Stimulated activated CD4-positive, alpha-beta T cell treated with anti-CD3 and anti-CD28 coated beads, Interleukin-4, amount 100 ng/mL, for 4 hours (primary cell): ENCODE measurements at regions not wholly inside any gene's neighbourhood (a gene's known extent, or its start where the extent isn't known, plus 50 kb on each side); places are given as distances from the start of the nearest gene placed in this dataset.
"Not testable (repeated sequence)": the region's sequence is repeated elsewhere in the genome, so short reads cannot be mapped to it uniquely, and the experiment has no call there.

Experiments used
- DNase-seq, 2 experiments: peaks; one replicate each; pipeline ENCODE4 v3.0.0-alpha.2; 2020

DNA sequence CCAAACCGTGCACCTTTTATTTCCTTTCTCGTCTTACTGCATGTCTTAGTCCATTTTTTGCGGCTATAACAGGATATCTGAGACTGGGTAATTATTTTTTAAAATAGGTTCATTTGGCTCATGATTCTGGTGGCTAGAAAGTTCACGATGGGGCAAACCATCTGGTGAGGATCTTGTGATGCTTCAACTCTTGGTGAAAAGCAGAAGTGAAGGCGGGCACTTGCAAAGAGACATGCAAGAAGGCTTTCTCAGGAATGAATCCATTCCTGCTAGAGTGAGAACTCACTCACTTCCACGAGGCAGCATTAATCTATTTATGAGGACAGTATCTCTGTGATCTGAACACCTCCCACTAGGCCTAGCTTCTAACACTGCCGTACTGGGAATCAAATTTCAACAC lies 327.1 kb upstream of the RBMS1 start:
- no peak for DNase-seq

DNA sequence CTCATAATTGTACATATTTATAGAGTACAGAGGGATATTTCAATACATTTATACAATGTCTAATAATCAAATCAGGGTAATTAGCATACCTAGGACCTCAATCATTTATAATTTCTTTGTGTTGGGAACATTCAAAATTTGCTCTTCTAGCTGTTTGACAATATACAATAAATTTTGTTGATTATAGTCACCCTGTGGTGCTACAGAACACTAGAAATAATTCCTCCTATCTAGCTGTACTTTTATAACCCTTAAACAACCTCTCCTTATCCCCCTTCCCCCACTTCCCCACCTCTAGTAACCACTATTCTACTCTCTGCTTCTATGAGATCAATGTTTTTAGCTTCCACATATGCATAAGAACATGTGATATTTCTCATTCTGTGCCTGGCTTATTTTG lies 328.4 kb upstream of the RBMS1 start:
- no peak for DNase-seq

DNA sequence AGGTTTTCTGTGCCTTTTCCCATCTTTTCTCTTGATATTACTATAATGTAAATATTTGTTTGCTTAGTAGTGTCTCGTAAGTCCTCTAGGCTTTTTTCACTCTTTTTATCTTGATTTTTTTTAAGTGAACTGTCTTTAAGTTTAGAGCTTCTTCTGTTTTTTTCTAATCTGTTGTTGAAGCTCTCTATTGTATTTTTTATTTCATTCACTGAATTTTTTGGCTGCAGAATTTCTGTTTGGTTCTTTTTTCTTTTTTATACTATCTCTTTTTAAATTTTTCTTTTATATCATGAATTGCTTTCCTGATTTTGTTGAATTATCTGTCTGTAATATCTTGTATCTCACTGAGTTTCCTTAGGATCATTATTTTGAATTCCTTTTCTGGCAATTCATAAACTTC lies 331.8 kb upstream of the RBMS1 start:
- DNase-seq = no peak

DNA sequence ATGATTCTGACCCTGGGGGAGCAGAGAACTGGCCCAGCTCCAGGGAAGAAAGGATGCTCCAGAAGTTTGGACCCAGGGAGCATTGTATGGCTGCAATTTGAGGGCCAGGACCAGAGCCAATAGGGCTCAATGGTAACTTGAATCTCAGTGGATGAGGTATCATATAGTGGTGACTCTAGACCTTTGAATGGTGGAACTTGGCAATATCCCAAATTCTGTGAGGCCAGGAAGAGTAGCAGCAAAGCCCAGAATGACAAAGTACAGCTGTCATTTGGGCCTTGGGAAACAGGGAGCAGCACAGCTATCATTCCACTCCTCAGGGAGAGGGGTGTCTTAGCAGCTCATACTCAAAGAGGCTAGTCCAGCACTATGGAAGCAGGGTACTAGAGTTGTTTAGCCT lies 332.9 kb upstream of the RBMS1 start:
- DNase-seq = no peak

DNA sequence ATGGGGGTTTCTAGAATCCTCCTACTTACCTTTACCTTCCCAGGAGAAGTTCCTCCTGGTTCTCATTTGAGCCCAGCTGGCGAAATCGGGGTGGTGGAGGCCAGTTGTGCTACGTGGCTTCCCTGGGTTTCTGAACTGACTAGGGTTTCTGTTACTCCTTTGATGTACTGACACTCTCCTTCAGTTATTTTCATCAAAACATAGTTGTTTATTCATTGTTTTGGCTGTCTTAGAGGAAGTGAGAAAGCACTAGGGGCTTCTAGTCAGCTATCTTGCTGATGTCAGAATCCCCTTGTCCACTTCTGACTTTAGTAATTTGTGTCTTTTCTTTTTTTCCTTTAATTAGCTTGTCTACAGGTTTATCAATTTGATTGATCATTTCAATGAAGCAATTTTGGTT lies 332.2 kb upstream of the TANK start:
- no peak for DNase-seq

DNA sequence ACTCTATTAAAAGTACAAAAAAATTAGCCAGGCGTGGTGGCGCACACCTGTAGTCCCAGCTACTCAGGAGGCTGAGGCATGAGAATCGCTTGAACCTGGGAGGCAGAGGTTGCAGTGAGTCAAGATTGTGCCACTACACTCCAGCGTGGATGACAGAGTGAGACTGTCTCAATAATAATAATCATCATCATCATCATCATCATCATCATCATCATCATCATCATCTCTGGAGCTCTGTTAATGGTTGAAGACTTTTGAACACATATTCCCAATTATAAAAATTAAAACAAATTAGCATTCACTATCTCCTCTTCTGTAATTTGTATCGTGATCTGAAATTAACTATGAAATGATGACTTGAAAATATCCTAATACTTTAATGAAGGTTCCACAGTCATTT lies 327.8 kb upstream of the TANK start:
- not testable (repeated sequence) for DNase-seq

DNA sequence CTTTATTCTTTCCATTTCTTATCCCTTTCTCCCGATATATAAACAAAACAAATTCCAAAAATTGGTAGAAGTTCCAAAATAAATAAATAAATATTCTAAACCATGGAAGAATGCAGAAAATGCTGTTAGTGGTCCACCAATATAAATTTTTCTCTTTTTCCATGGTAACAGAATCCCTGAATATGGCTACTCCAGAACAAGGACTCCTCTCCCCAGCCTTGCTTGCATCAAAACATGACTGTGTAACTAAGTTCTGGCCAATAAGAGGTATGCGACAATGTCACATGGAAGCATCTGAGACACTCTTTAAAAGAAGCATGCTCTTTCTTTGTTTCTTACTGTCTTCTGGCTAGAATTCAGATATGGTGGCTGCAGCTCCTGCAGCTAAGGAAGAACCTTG lies 325.1 kb upstream of the TANK start:
- DNase-seq = no peak

DNA sequence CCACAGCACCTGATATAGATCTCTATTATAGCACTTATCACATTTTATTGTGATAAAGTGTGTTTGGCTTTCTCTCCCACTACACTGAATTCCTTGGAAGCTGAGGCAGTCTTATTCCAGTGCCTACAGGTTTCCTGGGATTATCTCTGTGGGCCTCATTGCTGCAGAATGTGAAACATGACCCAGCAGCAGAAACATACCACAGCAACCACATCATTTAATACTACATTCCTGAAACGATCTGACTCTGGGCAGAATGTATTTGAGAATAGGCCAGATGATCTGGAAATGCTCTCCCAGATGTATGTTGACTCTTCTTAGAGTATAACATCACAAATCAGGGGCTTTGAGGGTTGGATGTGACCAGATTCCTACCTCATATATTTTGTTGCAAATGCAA lies 323.5 kb upstream of the TANK start:
- DNase-seq = no peak

DNA sequence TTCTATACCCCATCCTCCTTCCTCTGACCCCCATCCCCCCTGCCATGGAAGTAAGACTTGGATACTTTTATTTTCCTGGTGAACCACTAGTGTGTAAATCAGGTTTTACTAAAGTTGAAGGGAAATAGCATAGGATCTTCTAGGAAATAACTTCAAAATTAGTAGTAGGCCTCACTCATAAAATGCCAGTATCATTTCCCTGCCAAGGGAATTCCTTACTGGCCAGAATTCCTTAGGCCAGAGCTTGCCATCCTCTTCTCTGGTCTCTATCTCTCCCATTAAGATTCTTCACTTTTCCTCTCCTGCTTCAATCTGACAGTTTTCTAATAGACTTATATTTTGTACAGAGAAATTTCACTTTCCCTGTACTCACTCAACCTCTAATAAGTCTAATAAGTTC lies 322.8 kb upstream of the TANK start:
- DNase-seq = no peak

DNA sequence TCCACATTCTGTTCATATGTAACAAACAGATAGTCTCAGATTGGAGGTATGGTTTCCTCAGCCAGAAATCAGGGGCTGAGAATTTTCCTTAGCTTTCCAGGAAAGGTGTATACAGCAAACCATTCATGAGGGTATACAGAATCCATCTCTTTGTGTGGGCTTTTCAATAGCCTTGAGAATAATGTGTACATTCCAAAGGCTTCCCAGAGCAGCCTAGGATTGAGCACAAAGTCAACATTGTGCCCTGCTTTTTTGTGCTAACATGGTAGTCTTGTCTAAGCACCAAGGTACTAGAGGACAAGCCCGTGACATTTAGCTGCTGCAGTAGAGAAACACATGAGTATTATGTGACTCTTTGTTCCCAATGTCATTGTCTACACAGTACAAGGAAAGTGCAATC lies 322.1 kb upstream of the TANK start:
- no peak for DNase-seq

DNA sequence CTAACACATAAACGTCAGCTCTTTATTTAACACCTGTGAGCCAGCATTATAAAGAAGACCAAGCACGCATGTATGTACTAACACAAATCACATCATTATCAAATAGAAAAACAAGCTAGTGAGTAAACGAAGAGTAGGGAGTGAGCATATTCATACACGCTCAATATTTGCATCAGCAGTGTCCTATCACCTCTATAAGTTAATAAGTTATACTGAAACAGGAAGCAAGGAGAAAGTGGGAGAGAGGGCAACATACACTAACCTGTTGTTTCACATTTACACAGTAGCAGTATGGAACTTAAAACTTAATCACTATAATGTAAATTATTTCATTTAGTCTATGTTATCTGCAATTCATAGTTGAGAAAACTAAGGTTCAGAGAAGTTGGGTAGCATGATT lies 321.5 kb upstream of the TANK start:
- DNase-seq = no peak

DNA sequence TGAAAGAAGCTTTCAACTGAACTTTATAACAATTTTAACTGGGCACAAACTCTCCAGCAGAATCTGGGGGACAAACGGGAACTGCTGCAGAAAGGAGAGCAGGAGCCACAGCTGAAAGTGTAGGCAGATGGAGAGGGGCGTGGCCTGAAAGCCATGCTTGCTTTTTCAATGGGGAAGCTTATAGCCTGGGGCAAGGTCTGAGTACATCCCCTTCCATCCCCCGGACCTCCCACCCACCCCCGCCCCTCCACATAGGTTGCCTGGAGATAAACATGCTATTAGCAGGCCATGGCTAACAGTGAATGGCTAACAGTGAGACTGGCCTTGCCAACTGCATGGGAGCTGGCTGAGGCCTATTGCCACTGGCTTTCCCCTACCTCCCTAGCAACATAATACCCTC lies 317.9 kb upstream of the TANK start:
- no peak for DNase-seq

DNA sequence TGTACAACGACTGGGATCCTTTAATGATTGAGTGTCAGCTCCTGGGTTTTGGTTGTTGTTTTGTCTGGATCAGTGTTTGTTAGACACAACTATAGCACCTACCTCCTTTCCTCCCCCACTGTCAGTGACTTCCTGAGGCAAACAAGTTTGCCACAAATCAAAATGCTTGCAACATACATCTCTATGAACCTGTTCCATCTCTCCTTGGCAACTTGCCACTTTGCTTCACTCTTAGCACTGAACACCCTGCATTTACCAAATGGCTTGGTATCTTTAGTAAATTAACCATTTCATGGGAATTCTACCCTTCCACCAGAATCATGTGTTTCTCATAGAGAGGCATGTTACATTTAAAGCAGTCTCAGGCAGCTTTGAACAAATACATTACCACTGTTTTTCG lies 301.1 kb upstream of the TANK start:
- no peak for DNase-seq

DNA sequence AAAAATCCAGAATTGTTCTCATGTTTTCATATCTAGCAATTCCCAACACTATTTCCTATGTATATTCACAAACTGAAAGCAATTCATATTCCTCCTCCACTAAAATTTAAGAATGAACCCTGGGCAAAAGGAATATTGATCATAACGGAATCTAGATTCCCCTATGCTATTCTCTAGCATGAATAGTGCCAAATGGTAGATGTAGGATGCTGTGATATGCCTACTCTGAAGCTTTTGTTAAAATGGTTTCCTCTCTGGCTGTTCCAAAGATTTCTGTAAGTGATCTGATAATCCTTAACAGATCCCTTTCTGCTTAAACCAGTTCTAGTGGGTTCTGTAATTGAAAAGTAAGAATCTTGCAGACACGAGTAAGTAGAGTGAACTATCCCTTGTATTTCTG lies 298.0 kb upstream of the TANK start:
- no peak for DNase-seq

DNA sequence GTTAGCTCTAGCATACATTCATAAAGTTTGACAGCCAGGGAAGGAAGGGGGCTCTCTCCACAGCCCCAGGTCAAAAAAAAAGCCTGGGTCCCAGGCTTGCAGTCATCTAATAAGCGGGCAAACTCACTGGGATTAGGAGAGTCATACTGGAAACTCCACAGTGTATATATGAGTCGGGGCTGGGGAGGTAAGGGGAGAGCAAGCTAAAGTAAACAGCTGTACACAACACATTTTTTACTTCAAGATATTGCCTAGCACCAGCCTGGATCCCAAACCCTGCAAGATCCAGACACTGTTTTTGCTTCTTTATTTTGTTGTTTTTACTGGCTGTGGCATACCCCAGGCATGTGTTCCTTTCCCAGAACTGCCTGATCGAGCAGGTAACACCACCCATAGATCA lies 291.3 kb upstream of the TANK start:
- no peak for DNase-seq

DNA sequence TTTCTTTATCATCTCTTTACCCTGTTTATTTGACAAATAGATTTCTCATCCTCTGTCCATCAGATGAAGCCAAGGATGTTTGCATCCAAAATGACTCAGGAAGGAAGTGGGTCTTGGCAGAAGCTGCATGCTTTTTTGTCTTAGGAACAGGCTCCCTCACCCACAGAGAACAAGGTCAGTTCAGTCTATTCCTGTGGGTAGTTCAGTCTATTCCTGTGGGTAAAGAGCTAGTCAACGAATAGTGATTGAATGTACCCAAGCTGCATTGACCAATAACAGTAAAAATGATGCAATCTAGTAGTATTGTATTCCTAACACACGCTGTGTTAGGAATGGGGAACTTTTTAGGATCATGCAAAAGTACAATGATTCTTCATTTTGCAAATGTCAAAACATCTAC lies 290.8 kb upstream of the TANK start:
- no peak for DNase-seq

DNA sequence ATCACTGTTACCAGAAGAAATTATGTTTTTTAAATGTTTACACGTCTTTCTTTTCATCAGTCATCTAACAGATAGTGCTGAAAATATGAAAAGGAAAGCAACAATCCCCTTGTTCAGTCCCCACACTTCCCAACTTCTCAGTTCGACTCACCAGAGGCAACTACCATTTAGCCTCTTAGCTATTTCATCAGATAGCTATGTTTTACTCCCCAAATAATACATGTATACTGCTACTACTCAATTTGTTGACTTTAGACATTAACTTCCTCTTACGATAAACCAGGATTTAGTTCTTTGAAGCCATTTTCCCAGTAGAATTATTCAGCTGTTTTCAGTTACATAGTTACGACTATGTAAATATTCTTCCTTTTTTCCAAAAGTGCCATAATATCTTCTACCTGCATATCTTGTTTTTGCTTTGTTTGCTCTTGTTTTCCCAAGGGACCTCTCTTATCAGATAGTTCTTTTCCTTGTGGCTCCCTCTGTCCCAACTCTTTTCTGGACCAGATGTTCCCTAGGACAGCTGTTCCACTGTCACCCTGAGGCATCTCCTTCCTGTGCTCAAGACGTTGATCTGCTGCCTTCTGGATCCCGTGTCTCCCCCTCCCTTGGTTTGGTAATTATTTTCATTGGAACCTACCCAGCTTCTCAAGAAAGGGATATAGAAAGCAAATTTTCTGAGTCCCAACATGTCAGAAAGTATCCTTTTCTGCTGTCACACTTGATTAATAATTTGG lies 289.3 kb upstream of the TANK start:
- DNase-seq = no peak

DNA sequence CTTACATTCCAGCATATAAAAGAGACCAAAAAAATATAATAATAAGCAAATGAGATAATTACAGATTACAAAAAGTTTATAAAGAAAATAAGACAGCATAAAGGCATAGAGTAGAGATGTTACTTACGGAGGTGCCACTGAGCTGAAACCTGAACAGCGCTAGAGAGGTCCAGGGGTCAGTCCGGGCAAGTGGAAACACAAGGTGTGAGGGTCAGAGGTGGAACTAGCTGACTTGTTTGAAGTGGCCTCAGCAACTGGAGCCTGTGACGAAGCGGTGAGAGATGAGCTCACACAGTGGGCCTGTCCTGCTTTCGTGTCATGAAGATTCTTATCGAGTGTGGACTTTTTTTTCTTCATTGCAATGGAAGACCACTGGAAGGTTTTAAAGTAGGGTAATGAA lies 288.3 kb upstream of the TANK start:
- DNase-seq = no peak

DNA sequence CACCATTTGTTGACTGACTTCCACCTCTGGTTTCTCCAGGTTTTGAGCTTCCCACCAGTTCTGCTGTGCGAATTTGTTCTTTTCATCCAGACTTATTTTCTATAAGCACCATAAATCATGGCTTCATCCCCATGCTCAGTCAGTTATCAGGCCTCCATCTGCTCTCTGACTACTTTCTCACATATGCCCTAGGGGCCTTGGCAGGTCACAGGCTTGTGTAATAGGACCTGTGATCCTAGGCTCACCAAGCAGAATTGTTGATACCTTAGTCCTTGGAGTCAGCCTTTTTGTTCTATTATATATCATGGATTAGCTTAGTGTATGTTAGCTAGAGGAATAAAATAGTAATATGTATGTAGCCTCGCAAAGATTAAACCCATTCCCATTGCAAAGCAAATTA lies 284.2 kb upstream of the TANK start:
- no peak for DNase-seq

DNA sequence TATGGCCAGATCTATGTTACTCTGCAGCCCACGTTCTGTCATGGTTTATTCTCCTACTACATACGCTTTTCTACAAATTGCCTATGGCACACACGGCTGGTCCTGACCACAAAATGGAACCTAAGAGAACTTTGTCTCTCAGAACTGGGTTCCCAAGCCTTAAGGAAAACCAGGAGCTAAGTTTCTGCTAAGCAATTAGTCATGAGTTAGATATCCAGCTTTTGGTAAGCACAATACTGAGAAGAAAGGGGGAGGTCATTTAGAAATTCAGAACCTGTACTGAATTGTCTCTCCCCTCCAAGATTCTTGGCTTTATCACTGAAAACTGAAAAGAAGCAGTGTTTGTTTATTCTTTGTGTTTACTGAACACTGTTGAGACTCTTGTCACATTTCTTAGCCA lies 283.5 kb upstream of the TANK start:
- DNase-seq = no peak

DNA sequence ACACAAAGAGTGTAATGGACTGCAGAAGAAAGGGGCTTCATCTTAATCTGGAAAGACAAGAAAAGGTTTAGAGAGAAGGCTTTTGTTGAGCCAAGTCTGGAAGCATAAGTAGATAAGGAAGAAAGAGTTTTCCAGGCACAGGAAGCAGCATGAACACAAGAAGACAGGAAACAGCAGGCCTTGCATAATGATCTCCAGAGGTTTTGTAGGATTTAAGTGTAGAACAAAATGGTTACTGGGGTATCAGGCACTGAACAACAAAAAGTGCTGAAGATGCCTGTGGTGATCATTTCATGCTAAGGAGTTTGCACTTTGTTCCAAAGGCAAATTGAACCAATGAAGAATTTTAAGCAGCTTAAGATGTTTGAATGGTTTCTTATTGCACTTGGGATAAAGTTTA lies 281.6 kb upstream of the TANK start:
- no peak for DNase-seq

DNA sequence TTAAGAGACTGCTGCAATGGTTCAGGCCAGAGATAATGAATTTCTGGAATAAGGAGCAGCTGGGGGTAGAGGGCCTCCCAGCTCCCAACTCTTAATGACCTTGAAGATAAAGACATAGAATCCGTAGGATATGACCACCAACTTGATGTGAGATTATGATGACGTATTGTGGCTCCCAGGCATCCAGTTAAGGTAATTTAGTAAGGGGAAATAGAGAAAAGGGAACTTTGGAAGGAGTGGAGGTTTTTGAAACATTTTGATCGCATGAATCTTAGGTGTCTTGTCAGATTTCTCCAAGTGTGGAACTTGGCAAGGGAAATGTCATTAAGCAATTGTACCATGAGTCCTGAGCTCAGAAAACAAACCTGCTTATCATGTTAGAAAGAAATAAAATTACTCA lies 277.3 kb upstream of the TANK start:
- DNase-seq = no peak

DNA sequence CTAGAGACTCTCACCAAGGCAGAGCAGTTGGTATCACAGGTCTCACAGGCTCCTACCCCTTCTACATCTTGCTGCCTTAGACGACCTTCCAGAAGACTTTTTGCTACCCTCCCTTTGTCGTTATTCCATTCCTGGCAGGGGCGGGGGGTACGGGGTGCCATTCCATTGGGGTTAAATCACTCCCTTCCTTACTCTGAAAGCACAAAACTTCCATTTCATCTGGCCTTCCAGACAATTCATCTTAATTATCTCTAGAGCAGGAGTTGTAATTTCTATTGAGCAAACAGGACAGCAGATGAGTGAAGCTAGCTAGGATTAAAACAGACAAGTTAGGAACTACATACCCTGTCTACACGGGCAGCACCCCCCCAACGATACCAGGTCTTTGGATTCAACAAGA lies 276.2 kb upstream of the TANK start:
- DNase-seq = no peak

DNA sequence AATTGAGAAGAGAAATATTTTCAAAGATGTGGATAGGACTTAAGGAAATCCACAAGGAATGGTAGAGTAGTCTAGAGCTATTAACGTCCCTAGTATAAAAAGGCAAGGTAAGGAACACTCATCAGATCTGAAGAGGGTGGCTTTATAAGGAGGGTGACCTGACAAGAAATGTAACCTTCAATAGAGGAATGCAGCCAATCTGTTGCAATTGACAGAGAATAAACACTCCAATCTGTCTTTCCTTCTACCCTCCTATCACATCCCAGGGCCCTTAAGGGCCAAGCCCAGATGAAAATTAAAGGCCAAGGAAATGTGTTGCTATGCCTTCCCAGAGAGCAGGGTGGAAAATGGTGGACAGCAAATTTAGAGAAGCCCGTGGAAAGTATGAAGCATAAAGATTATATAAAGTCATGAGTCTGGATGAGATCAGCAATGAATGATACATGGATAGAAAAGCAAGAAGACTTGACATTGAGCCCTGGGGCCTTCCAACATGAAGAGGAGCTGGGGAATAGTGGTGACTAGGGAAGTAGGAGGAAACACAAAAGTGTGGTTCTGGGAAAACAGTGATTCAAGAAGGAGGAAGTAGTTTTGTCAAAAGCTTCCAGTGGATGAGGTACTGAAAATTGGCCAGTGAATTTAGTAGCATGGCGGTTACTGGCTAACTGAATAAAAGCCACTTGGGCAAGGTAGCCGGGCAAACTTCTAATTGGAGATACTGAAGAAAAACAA lies 270.6 kb upstream of the TANK start:
- no peak for DNase-seq
